KMS-11 (cell line): ENCODE measurements at regions not wholly inside any gene's neighbourhood (a gene's known extent, or its start where the extent isn't known, plus 50 kb on each side); places are given as distances from the start of the nearest gene placed in this dataset.

ENCODE experiments used
- H2AFZ ChIP-seq: fragments of 200-600 bp; sonication (generic); 2 replicates; pipeline ENCODE4 v1.6.1; 2016; ENCODE audit warnings: antibody characterized with exemption, mixed run types, low read depth
- H3K27ac ChIP-seq: fragments of 200-600 bp; sonication (generic); 2 replicates; pipeline ENCODE4 v1.6.1; 2016; ENCODE audit warnings: mild to moderate bottlenecking, mixed run types
- H3K27me3 ChIP-seq: fragments of 200-600 bp; sonication (generic); 2 replicates; pipeline ENCODE4 v1.6.1; 2017; ENCODE audit warnings: mild to moderate bottlenecking, low read depth, mixed run types, moderate library complexity; ENCODE audit not compliant: insufficient read depth
- H3K36me3 ChIP-seq: fragments of 200-600 bp; sonication (generic); 2 replicates; pipeline ENCODE4 v1.6.1; 2017; ENCODE audit warnings: mild to moderate bottlenecking, mixed run types; ENCODE audit not compliant: insufficient read depth
- H3K4me1 ChIP-seq: fragments of 200-600 bp; sonication (generic); 2 replicates; pipeline ENCODE4 v1.6.1; 2016; ENCODE audit warnings: mild to moderate bottlenecking, low read depth, mixed run types; ENCODE audit not compliant: poor library complexity, severe bottlenecking
- H3K4me2 ChIP-seq: fragments of 200-600 bp; sonication (generic); 2 replicates; pipeline ENCODE4 v1.7.0; 2016; ENCODE audit warnings: mild to moderate bottlenecking, mixed run types
- H3K4me3 ChIP-seq: fragments of 200-600 bp; sonication (generic); IDR thresholded peaks from 2 replicates; pipeline ENCODE4 v1.6.1; 2017; ENCODE audit warnings: low read depth, low read length, mixed read lengths; ENCODE audit not compliant: insufficient read depth
- H3K79me2 ChIP-seq: fragments of 200-600 bp; sonication (generic); 2 replicates; pipeline ENCODE4 v1.6.1; 2016; ENCODE audit warnings: low read depth, mixed run types; ENCODE audit not compliant: insufficient read depth
- H3K9ac ChIP-seq: fragments of 200-600 bp; sonication (generic); 2 replicates; pipeline ENCODE4 v1.6.1; 2016; ENCODE audit warnings: mild to moderate bottlenecking, mixed run types
- H4K20me1 ChIP-seq: fragments of 200-600 bp; sonication (generic); 2 replicates; pipeline ENCODE4 v1.6.1; 2016; ENCODE audit warnings: mild to moderate bottlenecking, mixed run types; ENCODE audit not compliant: insufficient read depth
- CTCF ChIP-seq: fragments of 200-600 bp; sonication (generic); conservative IDR thresholded peaks from 2 replicates; pipeline ENCODE4 v1.6.1; 2017; ENCODE audit warnings: low read depth, mild to moderate bottlenecking, antibody characterized with exemption, low read length, moderate library complexity, mixed read lengths

- TF ChIP-seq CTCF: no peak
- Histone ChIP-seq H3K27ac (no peak overlapping the region), H3K4me3 (no peak overlapping the region), H2AFZ (no peak overlapping the region), H3K36me3 (no peaks in the 10 kb centered on the region), H3K79me2 (no peaks in the 10 kb centered on the region), H3K4me2 (no peak overlapping the region), H3K27me3 (no peaks in the 10 kb centered on the region), H4K20me1 (no peaks in the 10 kb centered on the region), H3K9ac (no peak overlapping the region), H3K4me1 (no peaks in the 10 kb centered on the region)
Observed at GRCh38 chr4:98816386-98816785, 112.5 kb downstream of the EIF4E start.

GRCh38 chr4:98804403-98804802, 124.5 kb downstream of the EIF4E start:
- H4K20me1 ChIP-seq: no peaks in the 10 kb centered on the region
- no peaks in the 10 kb centered on the region for H3K79me2 ChIP-seq
- H2AFZ ChIP-seq: no peak overlapping the region
- no peak overlapping the region for H3K4me2 ChIP-seq
- H3K36me3 ChIP-seq: no peaks in the 10 kb centered on the region
- no peak for TF ChIP-seq CTCF
- H3K4me3 ChIP-seq: no peak overlapping the region
- no peak overlapping the region for H3K9ac ChIP-seq
- no peaks in the 10 kb centered on the region for H3K27me3 ChIP-seq
- no peak overlapping the region for H3K27ac ChIP-seq
- peaks cover 7% of the 10 kb centered on the region for H3K4me1 ChIP-seq

GRCh38 chr4:98803251-98803650, 125.7 kb downstream of the EIF4E start:
- Histone ChIP-seq H3K4me1 (peaks cover 7% of the 10 kb centered on the region), H4K20me1 (no peaks in the 10 kb centered on the region), H3K4me2 (no peak overlapping the region), H3K27ac (no peak overlapping the region), H3K9ac (no peak overlapping the region), H3K36me3 (no peaks in the 10 kb centered on the region), H3K27me3 (no peaks in the 10 kb centered on the region), H2AFZ (no peak overlapping the region), H3K79me2 (no peaks in the 10 kb centered on the region), H3K4me3 (no peak overlapping the region)
- no peak for TF ChIP-seq CTCF

- H3K79me2 ChIP-seq: no peaks in the 10 kb centered on the region
- no peak overlapping the region; the same call in 1 of the 2 replicates for H3K4me2 ChIP-seq
- no peaks in the 10 kb centered on the region for H3K27me3 ChIP-seq
- no peak for TF ChIP-seq CTCF
- no peak overlapping the region for H2AFZ ChIP-seq
- no peak overlapping the region for H3K4me3 ChIP-seq
- no peaks in the 10 kb centered on the region for H3K36me3 ChIP-seq
- H3K27ac ChIP-seq: no peak overlapping the region
- H3K9ac ChIP-seq: no peak overlapping the region
- H3K4me1 ChIP-seq: peaks cover 7% of the 10 kb centered on the region
- H4K20me1 ChIP-seq: no peaks in the 10 kb centered on the region
Observed at GRCh38 chr4:98802770-98803198, 126.1 kb downstream of the EIF4E start.
